K562 (cell line): ENCODE measurements at regions not wholly inside any gene's neighbourhood (a gene's known extent, or its start where the extent isn't known, plus 50 kb on each side); places are given as distances from the start of the nearest gene placed in this dataset.

ENCODE experiments used
- ATAC-seq: fragments of 200-7000 bp; cut with Tn5 transposase; 3 replicates; pipeline ENCODE4 v1.9.1; 2020; ENCODE audit warnings: moderate library complexity
- BruUV-seq: library from RNA; stranded (reverse); fragments of 400-500 nt; replicated peaks from 2 replicates; lab custom pipeline; 2021; lab: Mats Ljungman, UMichigan
- CTCF ChIA-PET: fragments of 300-600 bp; formaldehyde crosslinking; extraction: SDS; loops from one replicate; lab custom pipeline; 2021; ENCODE audit warnings: low intra/inter-chr PET ratio; lab: Yijun Ruan, JAX
- POLR2A ChIA-PET: fragments of 300-600, 350-650 bp; sonication (Branson Sonifier 250); formaldehyde crosslinking; extraction: SDS; loops from one replicate; lab custom pipeline; 2021; ENCODE audit warnings: antibody characterized with exemption, inconsistent platforms; lab: Yijun Ruan, JAX
- DNase-seq, 4 experiments: peaks; one replicate each; pipeline versions ENCODE4 v3.0.0 to v3.0.0-alpha.2; 2011 to 2018; ENCODE audit warnings: low spot score in 3 of 4, mixed read lengths in 3 of 4; ENCODE audit errors: extremely low read depth in 1 of 4
- FAIRE-seq: peaks from 2 replicates; lab custom pipeline; 2011; peaks lifted over from hg19 to GRCh38; lab: Jason Lieb, UNC
- H2AFZ ChIP-seq: 2 replicates; pipeline ENCODE4 v1.6.0; 2011; ENCODE audit warnings: low read depth, low read length, control low read depth, inconsistent platforms
- H3K27ac ChIP-seq: fragments of 200-600 bp; 3 replicates; pipeline ENCODE4 v1.8.0; 2011; ENCODE audit warnings: low read depth, mild to moderate bottlenecking, control low read depth, inconsistent platforms, low read length, moderate library complexity, mixed read lengths; ENCODE audit errors: extremely low read depth
- H3K27me3 ChIP-seq, 2 experiments: fragments of 300-600 bp in 1 of 2; 2 replicates in 1 of 2; 3 replicates in 1 of 2; pipeline versions ENCODE4 v1.6.0 to v1.8.0; 2011; ENCODE audit warnings: inconsistent platforms in 2 of 2, low read length in 2 of 2, mild to moderate bottlenecking in 1 of 2, mixed read lengths in 1 of 2, moderate library complexity in 1 of 2; ENCODE audit not compliant: control insufficient read depth in 2 of 2, insufficient read depth in 2 of 2
- H3K36me3 ChIP-seq: fragments of 300-600 bp; 3 replicates; pipeline ENCODE4 v1.8.0; 2011; ENCODE audit warnings: mild to moderate bottlenecking, low read length, inconsistent platforms; ENCODE audit not compliant: control insufficient read depth, insufficient read depth
- H3K4me1 ChIP-seq, 2 experiments: fragments of 200-600 bp in 1 of 2; replicated peaks in 1 of 2; 2 replicates in 1 of 2; 3 replicates in 1 of 2; pipeline versions ENCODE4 v1.5.1 to v1.8.0; 2011; ENCODE audit warnings: inconsistent platforms in 2 of 2, low read length in 2 of 2, mild to moderate bottlenecking in 1 of 2, mixed read lengths in 1 of 2, moderate library complexity in 1 of 2; ENCODE audit not compliant: control insufficient read depth in 2 of 2, insufficient read depth in 2 of 2
- H3K4me2 ChIP-seq: 2 replicates; pipeline ENCODE4 v1.6.1; 2011; ENCODE audit warnings: low read length, control low read depth, inconsistent platforms, mixed read lengths; ENCODE audit not compliant: insufficient read depth
- H3K4me3 ChIP-seq: fragments of 200-600 bp; sonication (generic), shearing (Covaris generic); 2 replicates; pipeline ENCODE4 v1.5.1; 2016; ENCODE audit warnings: control low read depth, inconsistent platforms
- H3K79me2 ChIP-seq: fragments of 200-600 bp; 3 replicates; pipeline ENCODE4 v1.8.0; 2011; ENCODE audit warnings: low read length, inconsistent platforms; ENCODE audit not compliant: control insufficient read depth, insufficient read depth
- H3K9ac ChIP-seq, 2 experiments: 2 replicates each; pipeline versions ENCODE4 v1.6.0 to v1.6.1; 2011; ENCODE audit warnings: low read depth in 2 of 2, low read length in 2 of 2, control low read depth in 1 of 2, inconsistent platforms in 1 of 2, mild to moderate bottlenecking in 1 of 2, mixed read lengths in 1 of 2; ENCODE audit not compliant: insufficient read depth in 1 of 2
- H3K9me1 ChIP-seq: one replicate; pipeline ENCODE4 v1.6.0; 2011; ENCODE audit warnings: inconsistent platforms, mild to moderate bottlenecking, low read length, moderate library complexity; ENCODE audit not compliant: control insufficient read depth, insufficient read depth
- H3K9me3 ChIP-seq: replicated peaks from 2 replicates; pipeline ENCODE4 v1.5.1; 2011; ENCODE audit warnings: low read depth, low read length, inconsistent platforms; ENCODE audit not compliant: control insufficient read depth, insufficient read depth
- H4K20me1 ChIP-seq: replicated peaks from 2 replicates; pipeline ENCODE4 v1.6.1; 2011; ENCODE audit warnings: low read length, inconsistent platforms, mixed read lengths; ENCODE audit not compliant: control insufficient read depth, insufficient read depth
- ESRRB ChIP-seq: fragments of 250-450 bp; sonication (Bioruptor Pico); IDR thresholded peaks from 2 replicates; pipeline ENCODE4 v1.5.0; 2020; ENCODE audit warnings: mild to moderate bottlenecking, moderate library complexity, borderline replicate concordance
- MED1 ChIP-seq: sonication (generic); formaldehyde crosslinking; IDR thresholded peaks from 2 replicates; pipeline ENCODE4 v1.8.1; 2023; ENCODE audit warnings: missing genetic modification reagents, borderline replicate concordance
- NR2F6 ChIP-seq: fragments of 450-650 bp; formaldehyde crosslinking; IDR thresholded peaks from 2 replicates; pipeline ENCODE4 v1.4.0; 2020; ENCODE audit warnings: mild to moderate bottlenecking
- NRF1 ChIP-seq, 2 experiments: fragments of 450-650 bp; IDR thresholded peaks in 1 of 2; conservative IDR thresholded peaks in 1 of 2; 2 replicates each; pipeline ENCODE4 v1.6.1; 2014; ENCODE audit warnings: mild to moderate bottlenecking in 2 of 2
- PCBP1 ChIP-seq: fragments of 200-400 bp; formaldehyde crosslinking; IDR thresholded peaks from 2 replicates; pipeline ENCODE4 v1.6.1; 2018; ENCODE audit warnings: mild to moderate bottlenecking, low read depth, low read length; ENCODE audit not compliant: poor library complexity, severe bottlenecking
- PCBP2 ChIP-seq: fragments of 200-400 bp; formaldehyde crosslinking; IDR thresholded peaks from 2 replicates; pipeline ENCODE4 v1.6.1; 2018; ENCODE audit warnings: low read length, low read depth, mild to moderate bottlenecking, moderate library complexity; ENCODE audit not compliant: poor library complexity, severe bottlenecking
- RAD21 ChIP-seq, 2 experiments: fragments of 250-450 bp in 1 of 2; fragments of 450-650 bp in 1 of 2; sonication (Bioruptor Pico) in 1 of 2; formaldehyde crosslinking in 1 of 2; IDR thresholded peaks in 1 of 2; conservative IDR thresholded peaks in 1 of 2; 2 replicates each; pipeline versions ENCODE4 v1.4.0 to v1.8.0; 2020 to 2022; ENCODE audit warnings: mild to moderate bottlenecking in 2 of 2, moderate library complexity in 1 of 2
- SMAD1 ChIP-seq: fragments of 150-350 bp; IDR thresholded peaks from 2 replicates; pipeline ENCODE4 v1.6.1; 2014; ENCODE audit warnings: low read length, low read depth; ENCODE audit not compliant: partially characterized antibody
- ZNF707 ChIP-seq: fragments of 250-450 bp; sonication (Bioruptor Pico); conservative IDR thresholded peaks from 2 replicates; pipeline ENCODE4 v1.8.0; 2022; ENCODE audit warnings: inconsistent platforms, mild to moderate bottlenecking, moderate library complexity
- WGBS: fragments of 100-300 bp; shearing (Covaris generic); methylation state at CpG from one replicate; pipeline ENCODE4 v1.1.6; 2016; ENCODE audit warnings: low coverage, mixed read lengths; ENCODE audit not compliant: insufficient coverage; ENCODE audit errors: missing lambda C conversion rate; 5-methylcytosine and 5-hydroxymethylcytosine counted together
- in situ Hi-C: fragments of 300-500 bp; cut with MboI; formaldehyde crosslinking; loops from 4 replicates; pipeline ENCODE4 v1.15.0; 2018; ENCODE audit warnings: inconsistent platforms, mixed read lengths
- intact Hi-C: fragments of 100-400 bp; cut with micrococcal nuclease; formaldehyde crosslinking; loops from 2 replicates; pipeline ENCODE4 v1.14.2; 2022
- TF ChIP-seq, protein P1 (sequence below): IDR thresholded peaks from 2 replicates; pipeline ENCODE4 v1.6.1; 2011; ENCODE audit not compliant: insufficient read length; ENCODE audit errors: extremely low read depth
- TF ChIP-seq, protein P2 (sequence below): fragments of 450-650 bp; IDR thresholded peaks from 2 replicates; pipeline ENCODE4 v1.6.1; 2016; ENCODE audit warnings: antibody characterized with exemption
- TF ChIP-seq, protein P3 (sequence below): fragments of 250-450 bp; sonication (Bioruptor Pico); IDR thresholded peaks from 2 replicates; pipeline ENCODE4 v1.5.0; 2022; ENCODE audit warnings: mild to moderate bottlenecking
- TF ChIP-seq, protein P4 (sequence below): IDR thresholded peaks from 3 replicates; pipeline ENCODE4 v1.6.1; 2011; ENCODE audit warnings: borderline replicate concordance, mild to moderate bottlenecking; ENCODE audit not compliant: insufficient read length, insufficient read depth
- TF ChIP-seq, protein P5 (sequence below): fragments of 450-650 bp; formaldehyde crosslinking; IDR thresholded peaks from 2 replicates; pipeline ENCODE4 v1.4.0; 2020; ENCODE audit warnings: mild to moderate bottlenecking, moderate library complexity

DNA sequence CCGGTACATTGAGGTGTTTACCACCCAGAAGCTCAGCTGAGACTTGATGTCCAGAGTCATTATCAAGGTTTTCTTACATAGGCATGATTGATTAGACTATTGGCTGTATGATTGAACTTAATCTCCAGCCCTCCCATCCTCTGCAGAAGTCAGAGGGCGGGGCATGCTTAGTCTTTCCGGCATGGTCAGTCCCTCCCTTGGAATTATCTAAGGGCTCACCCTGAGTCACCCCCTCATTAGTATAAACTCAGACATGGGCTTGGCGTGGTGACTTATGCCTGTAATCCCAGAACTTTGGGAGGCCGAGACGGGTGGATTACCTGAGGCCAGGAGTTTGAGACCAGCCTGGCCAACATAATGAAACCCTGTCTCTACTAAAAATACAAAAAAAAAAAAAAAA is 243.9 kb downstream of the VAPA start (continued):
- no peak for TF ChIP-seq RAD21 (CRISPR knock-in tag; conservative IDR thresholded peaks at IDR 0.05 in 1 of 2, IDR thresholded peaks at IDR 0.05 in 1 of 2)
- no peak for TF ChIP-seq NRF1 (conservative IDR thresholded peaks at IDR 0.05 in 1 of 2, IDR thresholded peaks at IDR 0.05 in 1 of 2)
- TF ChIP-seq, protein P1, sequence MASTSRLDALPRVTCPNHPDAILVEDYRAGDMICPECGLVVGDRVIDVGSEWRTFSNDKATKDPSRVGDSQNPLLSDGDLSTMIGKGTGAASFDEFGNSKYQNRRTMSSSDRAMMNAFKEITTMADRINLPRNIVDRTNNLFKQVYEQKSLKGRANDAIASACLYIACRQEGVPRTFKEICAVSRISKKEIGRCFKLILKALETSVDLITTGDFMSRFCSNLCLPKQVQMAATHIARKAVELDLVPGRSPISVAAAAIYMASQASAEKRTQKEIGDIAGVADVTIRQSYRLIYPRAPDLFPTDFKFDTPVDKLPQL: no peak
- no peak for TF ChIP-seq ESRRB (CRISPR knock-in tag)
- no peak for TF ChIP-seq PCBP2
- no peak for TF ChIP-seq PCBP1
- TF ChIP-seq MED1 (CRISPR knock-in tag): no peak
- TF ChIP-seq, protein P2, sequence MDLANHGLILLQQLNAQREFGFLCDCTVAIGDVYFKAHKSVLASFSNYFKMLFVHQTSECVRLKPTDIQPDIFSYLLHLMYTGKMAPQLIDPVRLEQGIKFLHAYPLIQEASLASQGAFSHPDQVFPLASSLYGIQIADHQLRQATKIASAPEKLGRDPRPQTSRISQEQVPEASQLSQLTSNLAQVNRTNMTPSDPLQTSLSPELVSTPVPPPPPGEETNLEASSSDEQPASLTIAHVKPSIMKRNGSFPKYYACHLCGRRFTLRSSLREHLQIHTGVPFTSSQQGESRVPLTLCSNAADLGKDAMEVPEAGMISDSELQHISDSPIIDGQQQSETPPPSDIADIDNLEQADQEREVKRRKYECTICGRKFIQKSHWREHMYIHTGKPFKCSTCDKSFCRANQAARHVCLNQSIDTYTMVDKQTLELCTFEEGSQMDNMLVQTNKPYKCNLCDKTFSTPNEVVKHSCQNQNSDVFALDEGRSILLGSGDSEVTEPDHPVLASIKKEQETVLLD: no peak

DNA sequence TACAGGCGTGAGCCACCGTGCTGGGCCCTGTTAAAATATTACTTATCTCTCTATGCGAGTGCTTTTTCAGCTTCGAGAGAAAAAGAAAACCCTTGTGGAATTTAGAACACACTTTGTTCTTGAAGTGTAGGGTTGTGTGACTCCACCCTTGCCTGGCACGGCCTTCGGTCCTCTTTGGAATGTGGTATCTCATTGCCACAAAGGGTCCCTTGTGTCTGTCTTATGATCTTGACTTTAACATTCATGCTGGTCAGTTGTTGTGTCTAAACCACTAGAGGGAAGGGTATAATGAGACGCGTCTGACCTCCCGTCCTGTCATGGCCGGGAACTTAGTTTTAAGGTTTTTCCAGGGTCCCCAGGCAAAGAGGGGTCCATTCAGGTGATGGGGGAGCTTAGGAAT is 246.4 kb downstream of the VAPA start:
- POLR2A ChIA-PET: interaction anchor here (0.6 to 1.8 kb wide), 4 partner anchors 10 to 733 kb away, joined by 3 to 13 read pairs (median 3); no protein-coding TSS in a partner anchor
- 2% methylated on average over 10 of the region's 10 CpGs for WGBS
- TF ChIP-seq, protein P3, sequence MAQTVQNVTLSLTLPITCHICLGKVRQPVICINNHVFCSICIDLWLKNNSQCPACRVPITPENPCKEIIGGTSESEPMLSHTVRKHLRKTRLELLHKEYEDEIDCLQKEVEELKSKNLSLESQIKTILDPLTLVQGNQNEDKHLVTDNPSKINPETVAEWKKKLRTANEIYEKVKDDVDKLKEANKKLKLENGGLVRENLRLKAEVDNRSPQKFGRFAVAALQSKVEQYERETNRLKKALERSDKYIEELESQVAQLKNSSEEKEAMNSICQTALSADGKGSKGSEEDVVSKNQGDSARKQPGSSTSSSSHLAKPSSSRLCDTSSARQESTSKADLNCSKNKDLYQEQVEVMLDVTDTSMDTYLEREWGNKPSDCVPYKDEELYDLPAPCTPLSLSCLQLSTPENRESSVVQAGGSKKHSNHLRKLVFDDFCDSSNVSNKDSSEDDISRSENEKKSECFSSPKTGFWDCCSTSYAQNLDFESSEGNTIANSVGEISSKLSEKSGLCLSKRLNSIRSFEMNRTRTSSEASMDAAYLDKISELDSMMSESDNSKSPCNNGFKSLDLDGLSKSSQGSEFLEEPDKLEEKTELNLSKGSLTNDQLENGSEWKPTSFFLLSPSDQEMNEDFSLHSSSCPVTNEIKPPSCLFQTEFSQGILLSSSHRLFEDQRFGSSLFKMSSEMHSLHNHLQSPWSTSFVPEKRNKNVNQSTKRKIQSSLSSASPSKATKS: no peak
- TF ChIP-seq NR2F6 (CRISPR knock-in tag): no peak
- no peak for TF ChIP-seq SMAD1
- no peak for TF ChIP-seq ZNF707 (CRISPR knock-in tag)
- TF ChIP-seq, protein P4, sequence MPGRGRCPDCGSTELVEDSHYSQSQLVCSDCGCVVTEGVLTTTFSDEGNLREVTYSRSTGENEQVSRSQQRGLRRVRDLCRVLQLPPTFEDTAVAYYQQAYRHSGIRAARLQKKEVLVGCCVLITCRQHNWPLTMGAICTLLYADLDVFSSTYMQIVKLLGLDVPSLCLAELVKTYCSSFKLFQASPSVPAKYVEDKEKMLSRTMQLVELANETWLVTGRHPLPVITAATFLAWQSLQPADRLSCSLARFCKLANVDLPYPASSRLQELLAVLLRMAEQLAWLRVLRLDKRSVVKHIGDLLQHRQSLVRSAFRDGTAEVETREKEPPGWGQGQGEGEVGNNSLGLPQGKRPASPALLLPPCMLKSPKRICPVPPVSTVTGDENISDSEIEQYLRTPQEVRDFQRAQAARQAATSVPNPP: no peak
- TF ChIP-seq PCBP2: no peak
- TF ChIP-seq, protein P5, sequence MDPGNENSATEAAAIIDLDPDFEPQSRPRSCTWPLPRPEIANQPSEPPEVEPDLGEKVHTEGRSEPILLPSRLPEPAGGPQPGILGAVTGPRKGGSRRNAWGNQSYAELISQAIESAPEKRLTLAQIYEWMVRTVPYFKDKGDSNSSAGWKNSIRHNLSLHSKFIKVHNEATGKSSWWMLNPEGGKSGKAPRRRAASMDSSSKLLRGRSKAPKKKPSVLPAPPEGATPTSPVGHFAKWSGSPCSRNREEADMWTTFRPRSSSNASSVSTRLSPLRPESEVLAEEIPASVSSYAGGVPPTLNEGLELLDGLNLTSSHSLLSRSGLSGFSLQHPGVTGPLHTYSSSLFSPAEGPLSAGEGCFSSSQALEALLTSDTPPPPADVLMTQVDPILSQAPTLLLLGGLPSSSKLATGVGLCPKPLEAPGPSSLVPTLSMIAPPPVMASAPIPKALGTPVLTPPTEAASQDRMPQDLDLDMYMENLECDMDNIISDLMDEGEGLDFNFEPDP (CRISPR knock-in tag): no peak

More for the DNA sequence above, 246.4 kb downstream of the VAPA start:
- intact Hi-C loops: loop anchor here (10.0 kb wide), 1 partner anchor 185 kb away; no protein-coding TSS in a partner anchor
- Histone ChIP-seq H3K4me2 (no peak overlapping the region), H3K9me1 (no peaks in the 10 kb centered on the region), H3K9ac (no peak overlapping the region), H3K4me3 (no peak overlapping the region), H4K20me1 (no peaks in the 10 kb centered on the region; the same call in 1 of the 2 replicates), H3K79me2 (no peaks in the 10 kb centered on the region), H3K36me3 (no peaks in the 10 kb centered on the region), H3K4me1 (no peaks in the 10 kb centered on the region), H3K9me3 (no peaks in the 10 kb centered on the region), H3K27ac (no peak overlapping the region), H2AFZ (no peak overlapping the region), H3K27me3 (peaks cover 15 to 28% of the 10 kb centered on the region in 2 experiments)
- in situ Hi-C loops: no loop called here
- no peak for ATAC-seq
- no peak for DNase-seq
- no peak for FAIRE-seq
- CTCF ChIA-PET: no interaction called here
- no TSS peak for BruUV-seq
